ENCODE measurements at regions not wholly inside any gene's neighbourhood (a gene's known extent, or its start where the extent isn't known, plus 50 kb on each side); places are given as distances from the start of the nearest gene placed in this dataset.

- DNase-seq (ENCODE audit: low read depth, low spot score) (no peak), ATAC-seq (no peak)
- ChIA-PET POLR2A (no interaction called here), CTCF (interaction anchor here (1.2 kb wide), 1 partner anchor 9 kb away, joined by 3 read pairs; no protein-coding TSS in a partner anchor), RAD21 (ENCODE audit: low non-redundant PET in 1 of 2, low total read pairs in 2 of 2, uncharacterized antibody in 2 of 2, unreplicated experiment in 2 of 2) (no interaction called here)
- Histone ChIP-seq H3K4me1 (ENCODE audit: control insufficient read depth in 1 of 2, insufficient read depth in 2 of 2, low read length in 2 of 2) (peaks cover 10 to 32% of the 10 kb centered on the region in 2 experiments; a peak in 3 of 4 replicates), H3K27ac (ENCODE audit: low read depth, low read length) (no peak overlapping the region), H4K20me1 (ENCODE audit: insufficient read depth) (no peaks in the 10 kb centered on the region), H2AFZ (ENCODE audit: low read depth, low read length, poor library complexity, severe bottlenecking) (no peak overlapping the region), H3K36me3 (ENCODE audit: control insufficient read depth in 1 of 2, insufficient read depth in 2 of 2, low read length in 2 of 2) (no peaks in the 10 kb centered on the region), H3K4me2 (ENCODE audit: low read length) (no peak overlapping the region), H3K4me3 (replicated peaks in 1 of 2; ENCODE audit: low read depth in 1 of 2, low read length in 2 of 2) (no peak overlapping the region), H3K9me3 (ENCODE audit: control insufficient read depth in 1 of 2, insufficient read depth in 1 of 2, low read depth in 1 of 2, low read length in 2 of 2) (no peaks in the 10 kb centered on the region), H3K27me3 (ENCODE audit: insufficient read depth, low read length) (peaks cover 57% of the 10 kb centered on the region), H3K9me2 (ENCODE audit: insufficient read depth) (no peaks in the 10 kb centered on the region), H3K79me2 (ENCODE audit: insufficient read depth, low read length) (no peaks in the 10 kb centered on the region), H3K9ac (ENCODE audit: low read length) (no peak overlapping the region)
- TF ChIP-seq SP1 (IDR thresholded peaks at IDR 0.05; ENCODE audit: low read depth) (no peak), ZFX (IDR thresholded peaks at IDR 0.05) (no peak), SIN3A (IDR thresholded peaks at IDR 0.05; ENCODE audit: low read depth) (no peak), MAX (IDR thresholded peaks at IDR 0.05) (no peak), FOSL1 (IDR thresholded peaks at IDR 0.05; ENCODE audit: low read depth) (no peak), POLR2A (IDR thresholded peaks at IDR 0.05; ENCODE audit: borderline replicate concordance, extremely low read depth, insufficient read depth, insufficient read length) (no peak), ELF1 (IDR thresholded peaks at IDR 0.05; ENCODE audit: borderline replicate concordance, low read depth) (no peak), JUND (IDR thresholded peaks at IDR 0.05) (no peak), CEBPB (IDR thresholded peaks at IDR 0.05; ENCODE audit: low read depth) (no peak), TCF7L2 (IDR thresholded peaks at IDR 0.05; ENCODE audit: borderline replicate concordance, extremely low read depth, insufficient read depth, insufficient read length) (no peak), POLR2AphosphoS5 (IDR thresholded peaks at IDR 0.05; ENCODE audit: low read depth, low read length) (no peak), EZH2 (IDR thresholded peaks at IDR 0.05) (no peak), RAD21 (IDR thresholded peaks at IDR 0.05; ENCODE audit: low read depth) (no peak), CTCF (IDR thresholded peaks at IDR 0.05 in 2 of 3, conservative IDR thresholded peaks at IDR 0.05 in 1 of 3; ENCODE audit: borderline replicate concordance in 1 of 3, insufficient read depth in 1 of 3, low read depth in 2 of 3, low read length in 2 of 3) (no peak), EGR1 (IDR thresholded peaks at IDR 0.05; ENCODE audit: low read depth) (no peak)
- intact Hi-C loops (cut with micrococcal nuclease) = loop anchor here (5.0 to 10.0 kb wide), 2 partner anchors 796 to 984 kb away; no protein-coding TSS in a partner anchor
- BruUV-seq (replicated peaks) = no TSS peak
Measured at GRCh38 chr11:16610738-16611388, 127.6 kb upstream of the C11orf58 start.

All from HCT116 (cell line).